HG02588 (cell line): ENCODE measurements at regions not wholly inside any gene's neighbourhood (a gene's known extent, or its start where the extent isn't known, plus 50 kb on each side); places are given as distances from the start of the nearest gene placed in this dataset.

Experiments
- ATAC-seq: cut with Tn5 transposase; IDR thresholded peaks from one replicate; pipeline ENCODE4 v1.9.1; 2021; ENCODE audit warnings: mild to moderate bottlenecking, moderate library complexity; ENCODE audit not compliant: unreplicated experiment

DNA sequence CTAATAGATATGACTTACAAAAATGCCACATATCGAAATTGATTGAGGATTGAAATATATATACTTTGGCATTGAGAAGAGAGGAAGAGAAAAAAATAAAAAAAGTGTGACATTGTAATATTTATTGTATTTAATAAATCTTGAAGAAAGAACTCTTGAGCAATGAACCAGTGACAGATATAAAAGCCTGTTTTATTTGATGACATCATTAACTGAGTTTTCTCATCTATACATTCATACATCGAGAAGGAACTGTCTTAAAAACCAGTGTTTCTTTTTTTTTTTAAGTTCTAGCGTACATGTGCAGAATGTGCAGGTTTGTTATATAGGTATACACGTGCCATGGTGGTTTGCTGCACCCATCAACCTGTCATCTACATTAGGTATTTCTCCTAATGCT is 368.2 kb downstream of the SNAPC1 start:
- ATAC-seq: no peak

DNA sequence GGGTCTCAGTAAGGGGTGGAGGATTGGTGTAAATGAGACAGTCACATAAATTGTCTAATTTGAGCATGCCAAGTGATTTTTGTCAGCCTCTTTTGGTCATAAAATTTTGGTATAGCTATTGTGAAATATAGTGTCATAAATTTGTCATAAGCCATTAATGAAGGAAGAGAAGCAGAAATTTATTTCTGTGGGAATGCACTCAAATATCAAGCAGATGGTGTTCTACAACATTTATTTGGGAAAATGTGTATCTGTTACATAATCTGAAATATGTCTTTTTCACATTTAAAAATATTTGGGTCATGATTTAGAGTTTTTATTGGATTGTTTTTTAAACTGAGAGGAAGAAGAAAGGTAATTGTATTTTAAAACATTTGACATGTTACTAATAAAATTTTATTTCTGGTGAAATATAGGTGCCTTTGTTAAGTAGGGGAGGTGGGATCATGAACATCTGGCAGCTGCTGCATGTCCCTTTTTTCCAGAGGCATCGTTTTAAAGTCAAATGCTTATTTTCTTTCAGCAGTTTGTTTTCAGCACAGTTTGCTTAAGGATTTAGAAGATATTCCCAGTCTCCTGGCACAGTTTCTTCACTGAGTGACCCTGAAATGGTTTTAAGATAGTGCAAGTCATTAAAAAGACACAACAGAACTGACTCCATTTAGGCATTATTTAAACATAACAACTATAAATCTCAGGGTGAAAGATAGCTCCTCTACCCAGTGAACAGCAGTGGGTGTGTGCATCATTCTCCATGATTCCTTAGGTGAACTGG is 371.7 kb downstream of the SNAPC1 start:
- ATAC-seq: no peak

DNA sequence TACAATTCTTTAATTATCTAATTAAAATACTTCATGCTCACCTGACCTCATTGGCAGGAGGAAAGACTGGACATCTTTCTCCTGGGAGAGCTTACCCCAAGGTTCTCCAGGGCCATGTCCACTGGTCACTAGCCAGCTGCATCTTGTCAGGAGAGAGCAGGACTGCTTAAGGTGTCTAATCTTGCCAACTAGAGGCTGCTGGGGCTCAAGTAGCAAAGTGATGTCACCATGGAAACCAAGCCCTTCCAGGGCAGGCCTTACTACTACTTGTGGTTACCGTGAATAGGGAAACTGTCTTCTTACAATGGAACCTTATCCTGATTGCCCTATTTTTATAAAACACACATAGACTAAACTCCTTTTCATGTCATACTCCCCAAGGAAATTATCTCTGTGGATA is 376.4 kb downstream of the SNAPC1 start:
- ATAC-seq: no peak

GRCh38 chr14:62141139-62141538 is 378.9 kb downstream of the SNAPC1 start:
- ATAC-seq: no peak

GRCh38 chr14:62143245-62143644 is 381.0 kb downstream of the SNAPC1 start:
- ATAC-seq: no peak

- no peak for ATAC-seq
These were observed 382.6 kb downstream of the SNAPC1 start for GRCh38 chr14:62144863-62145262.

GRCh38 chr14:62146030-62146429 is 383.8 kb downstream of the SNAPC1 start:
- ATAC-seq: no peak

DNA sequence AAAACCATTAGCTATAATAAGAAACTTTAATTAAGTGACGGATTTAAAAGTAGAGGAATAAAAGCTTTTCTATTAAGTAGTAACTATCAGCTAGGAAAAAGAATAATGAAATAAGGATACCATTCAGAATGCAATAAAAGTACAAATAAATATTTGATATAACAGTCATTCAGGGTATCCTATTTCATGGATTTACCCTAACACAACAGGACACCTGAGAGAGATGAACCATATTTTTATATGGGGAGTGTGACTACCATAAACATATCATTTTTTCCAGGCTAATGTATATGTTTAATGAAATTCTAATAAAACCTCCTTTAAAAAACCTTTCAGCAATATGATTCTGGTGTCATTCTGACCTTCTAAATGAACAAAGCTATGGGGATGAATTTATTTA is 393.8 kb downstream of the SNAPC1 start:
- ATAC-seq: no peak

GRCh38 chr14:62158779-62159178 is 396.6 kb downstream of the SNAPC1 start:
- no peak for ATAC-seq

GRCh38 chr14:62159314-62159713 is 397.1 kb downstream of the SNAPC1 start:
- no peak for ATAC-seq

DNA sequence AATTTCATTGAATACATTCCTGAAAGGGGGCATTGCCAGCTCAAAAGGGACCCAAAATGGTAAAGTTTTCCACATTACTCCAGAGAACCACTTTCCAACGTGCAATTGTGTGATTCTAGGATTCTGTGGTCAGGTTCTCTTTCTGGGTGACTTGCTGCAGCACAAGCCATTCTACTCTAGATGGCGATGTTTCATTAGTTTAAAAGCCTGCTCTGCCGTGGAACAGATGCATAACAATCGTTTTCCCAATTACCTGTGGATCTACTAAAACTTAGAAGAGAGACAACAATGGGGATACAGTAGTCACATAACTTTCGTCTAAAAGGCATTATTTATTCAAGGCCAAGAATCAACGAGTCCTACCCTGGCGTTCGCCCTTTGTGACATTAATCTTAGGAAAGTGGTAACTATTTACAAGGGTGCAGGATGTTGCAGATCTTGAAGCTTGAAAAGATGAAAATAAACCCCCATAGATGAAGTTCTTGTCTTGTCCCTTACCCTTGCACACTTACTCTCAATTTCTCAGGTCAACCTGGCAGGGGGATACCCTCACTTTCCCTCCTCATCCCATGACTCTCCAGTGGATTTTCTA is 400.9 kb downstream of the SNAPC1 start:
- no peak for ATAC-seq

GRCh38 chr14:62168564-62169155 is 406.4 kb downstream of the SNAPC1 start:
- no peak for ATAC-seq

- no peak for ATAC-seq
These were observed 417.3 kb downstream of the SNAPC1 start for GRCh38 chr14:62179367-62180018.

DNA sequence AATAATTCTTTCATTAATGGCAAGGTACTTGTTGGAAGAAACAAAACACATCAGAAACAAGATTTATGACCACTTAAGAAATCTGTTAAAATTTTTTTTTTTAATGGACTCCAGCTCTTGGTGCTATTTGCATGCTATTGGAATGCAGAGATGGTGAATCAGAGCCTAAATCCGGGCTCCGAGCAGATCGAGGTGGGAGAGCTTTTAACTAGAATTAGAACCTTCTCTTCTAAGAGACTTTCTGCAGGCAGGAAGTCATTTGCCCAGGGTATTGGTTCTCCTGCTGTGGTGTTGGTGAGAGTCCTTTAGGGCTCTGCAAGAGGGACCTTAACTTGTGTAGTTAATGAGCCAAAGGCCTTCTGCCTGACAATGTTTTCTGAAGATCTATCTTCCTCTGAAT is 419.4 kb downstream of the SNAPC1 start:
- no peak for ATAC-seq

DNA sequence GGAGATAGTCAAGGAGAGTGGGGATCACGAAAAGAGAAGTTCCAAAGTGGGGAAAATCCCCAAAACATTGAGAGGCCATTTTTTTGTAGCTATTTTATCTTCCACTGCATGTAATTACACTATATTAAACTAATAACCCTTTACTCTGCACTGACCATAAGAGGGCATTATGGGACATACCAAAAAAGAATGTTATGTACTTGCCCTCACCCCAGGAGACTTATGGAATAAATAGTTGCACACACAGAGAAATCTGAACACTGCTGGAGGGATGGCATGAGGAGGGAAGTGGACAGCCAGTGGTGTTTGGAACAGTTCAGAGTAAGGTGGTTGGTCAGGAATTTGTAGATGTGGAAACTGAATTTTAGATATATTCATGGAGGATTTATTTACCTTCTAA is 422.9 kb downstream of the SNAPC1 start:
- ATAC-seq: no peak

DNA sequence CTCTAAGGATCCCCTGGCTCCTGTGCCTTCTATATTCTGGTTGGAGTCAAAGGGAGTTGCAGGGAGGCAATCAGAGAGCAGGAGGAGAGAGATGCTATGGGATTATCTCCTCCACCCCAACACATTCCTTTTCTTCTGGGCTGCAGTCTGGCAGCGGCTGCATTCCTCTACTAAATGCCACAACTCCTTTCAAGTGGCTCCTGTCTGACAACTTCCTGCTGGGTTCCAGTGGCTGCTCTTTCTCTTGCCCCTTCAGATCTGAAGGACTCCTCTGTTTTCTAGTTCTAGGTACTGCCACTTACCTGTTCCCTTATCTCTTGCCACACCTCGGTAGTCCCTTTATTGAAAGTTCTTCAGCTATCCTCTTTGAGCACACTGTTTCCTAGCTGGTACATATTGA is 425.0 kb downstream of the SNAPC1 start:
- ATAC-seq: no peak

DNA sequence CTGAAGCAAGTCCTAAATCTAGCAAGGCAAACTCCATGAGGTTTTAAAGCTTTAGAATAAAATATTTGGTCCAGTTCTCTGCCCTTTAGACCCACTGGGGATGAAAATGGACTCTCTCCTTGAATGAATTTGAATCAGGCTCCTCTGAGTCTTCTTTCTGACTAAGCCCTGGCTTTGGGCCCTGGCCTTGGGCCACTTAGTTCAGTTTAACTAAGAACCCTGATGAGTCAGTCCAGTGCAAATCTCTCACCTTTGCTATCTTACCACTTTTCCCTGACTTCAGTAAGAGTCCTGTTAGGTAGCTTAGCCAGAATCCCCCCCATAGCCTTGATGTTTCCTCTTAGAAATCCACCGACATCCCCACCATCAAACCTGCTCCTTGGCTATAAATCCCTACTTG is 427.5 kb downstream of the SNAPC1 start:
- ATAC-seq: no peak

- ATAC-seq: no peak
These were observed 444.2 kb downstream of the SNAPC1 start for GRCh38 chr14:62206456-62206855.

- no peak for ATAC-seq
These were observed 447.2 kb downstream of the SNAPC1 start for GRCh38 chr14:62209287-62209899.

DNA sequence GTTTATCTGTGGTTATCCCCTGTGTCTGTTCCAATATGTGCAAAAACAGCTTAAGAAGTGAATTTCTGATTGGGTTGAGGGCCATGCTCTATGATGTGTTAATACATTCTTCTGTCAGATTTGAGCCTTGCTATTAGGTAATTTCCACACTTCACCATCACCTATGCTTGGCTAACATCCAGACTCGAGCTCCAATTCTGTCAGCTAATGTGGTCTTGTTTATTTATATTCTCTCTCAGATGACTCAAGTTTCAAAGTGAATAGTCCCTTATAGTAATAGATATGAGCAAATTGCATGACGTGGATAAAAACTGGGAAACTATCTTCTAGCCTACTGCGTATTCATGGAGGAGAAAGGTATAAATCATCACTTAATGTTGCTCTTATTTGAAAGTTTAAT is 451.3 kb downstream of the SNAPC1 start:
- no peak for ATAC-seq

DNA sequence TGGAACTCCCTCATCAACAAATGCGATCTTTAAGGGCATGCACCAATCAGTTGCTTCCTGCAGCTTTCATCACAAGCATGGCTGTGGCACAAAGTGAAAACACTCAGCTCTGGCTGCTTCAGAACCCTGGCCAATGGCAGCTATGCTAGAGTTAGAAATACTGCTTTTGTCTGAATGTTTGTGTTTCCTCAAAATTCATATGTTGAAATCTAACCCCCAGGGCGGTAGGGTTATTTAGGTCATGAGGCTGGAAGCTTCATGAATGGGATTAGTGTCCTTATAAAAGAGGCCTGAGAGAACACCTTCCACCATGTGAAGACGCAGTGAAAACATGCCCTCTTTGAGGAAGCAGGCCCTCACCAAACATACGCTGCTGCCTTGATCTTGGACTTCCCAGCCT is 453.9 kb downstream of the SNAPC1 start:
- no peak for ATAC-seq
